GM12878 (cell line): ENCODE measurements at regions not wholly inside any gene's neighbourhood (a gene's known extent, or its start where the extent isn't known, plus 50 kb on each side); places are given as distances from the start of the nearest gene placed in this dataset.

Source experiments
- EP300 ChIP-seq, 2 experiments: fragments of 150-350 bp in 1 of 2; IDR thresholded peaks; 2 replicates each; pipeline ENCODE4 v1.6.1; 2011 to 2012; ENCODE audit warnings: low read depth in 2 of 2, low read length in 2 of 2, borderline replicate concordance in 1 of 2, improper control_type of control experiment in 1 of 2, inconsistent platforms in 1 of 2; ENCODE audit not compliant: control insufficient read depth in 1 of 2
- EZH2 ChIP-seq: IDR thresholded peaks from 2 replicates; pipeline ENCODE4 v1.6.1; 2012; ENCODE audit warnings: low read depth, mild to moderate bottlenecking, control low read depth, inconsistent platforms, low read length, borderline replicate concordance; ENCODE audit not compliant: control insufficient read depth
- GABPA ChIP-seq: IDR thresholded peaks from 2 replicates; pipeline ENCODE4 v1.6.1; 2014; ENCODE audit warnings: antibody characterized with exemption, low read depth, mild to moderate bottlenecking, inconsistent platforms
- HCFC1 ChIP-seq: fragments of 150-350 bp; IDR thresholded peaks from 2 replicates; pipeline ENCODE4 v1.6.1; 2014; ENCODE audit warnings: low read length
- MXI1 ChIP-seq: fragments of 150-350 bp; IDR thresholded peaks from 2 replicates; pipeline ENCODE4 v1.6.1; 2011; ENCODE audit warnings: low read depth, mild to moderate bottlenecking, inconsistent platforms, low read length, improper control_type of control experiment
- POLR2AphosphoS5 ChIP-seq: IDR thresholded peaks from 2 replicates; pipeline ENCODE4 v1.6.1; 2011; ENCODE audit warnings: mild to moderate bottlenecking, low read length, inconsistent platforms
- RAD21 ChIP-seq: IDR thresholded peaks from 2 replicates; pipeline ENCODE4 v1.6.1; 2011; ENCODE audit warnings: mild to moderate bottlenecking, low read depth, low read length, moderate library complexity; ENCODE audit not compliant: insufficient read depth
- STAT1 ChIP-seq: fragments of 450-650 bp; conservative IDR thresholded peaks from 2 replicates; pipeline ENCODE4 v1.6.1; 2014; ENCODE audit warnings: antibody characterized with exemption, mild to moderate bottlenecking
- ZNF207 ChIP-seq: fragments of 450-650 bp; IDR thresholded peaks from 2 replicates; pipeline ENCODE4 v1.6.1; 2014; ENCODE audit warnings: antibody characterized with exemption, mild to moderate bottlenecking, borderline replicate concordance
- ZNF274 ChIP-seq: IDR thresholded peaks from one replicate; pipeline ENCODE4 v1.8.0; 2011; ENCODE audit not compliant: insufficient read length, insufficient read depth
- TF ChIP-seq, protein P1 (sequence below), 3 experiments: IDR thresholded peaks in 2 of 3; conservative IDR thresholded peaks in 1 of 3; 2 replicates each; pipeline ENCODE4 v1.5.1; 2011; ENCODE audit warnings: low read depth in 3 of 3, low read length in 3 of 3, mild to moderate bottlenecking in 3 of 3, control low read depth in 2 of 3, moderate library complexity in 2 of 3, inconsistent platforms in 1 of 3, mixed read lengths in 1 of 3; ENCODE audit not compliant: control insufficient read depth in 2 of 3, insufficient read depth in 1 of 3; ENCODE audit errors: extremely low read depth in 1 of 3

DNA sequence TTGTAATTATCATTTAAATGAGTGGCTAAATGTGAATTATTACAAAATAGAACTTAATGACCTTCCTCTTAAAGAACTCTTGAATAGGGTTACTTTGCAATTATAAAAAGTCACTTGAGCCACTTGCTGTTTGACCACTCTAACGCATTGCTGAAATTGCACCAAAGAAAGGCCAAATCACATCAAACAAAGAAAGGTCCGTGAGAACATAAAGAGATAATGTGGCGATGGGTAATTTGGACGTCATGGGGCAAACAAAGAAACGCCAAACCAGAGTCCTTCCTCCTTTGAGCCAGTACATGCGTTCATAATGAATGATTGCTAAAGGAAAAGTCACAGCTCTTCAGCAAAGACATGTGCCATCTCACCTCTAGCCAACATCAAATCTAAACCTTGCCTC lies 229.8 kb upstream of the STS start:
- TF ChIP-seq EZH2 (no peak), EP300 (IDR thresholded peaks at IDR 0.05; ENCODE audit: borderline replicate concordance in 1 of 2, control insufficient read depth in 1 of 2, low read depth in 2 of 2, low read length in 2 of 2) (no peak), ZNF207 (no peak), ZNF274 (no peak), POLR2AphosphoS5 (no peak), HCFC1 (no peak), RAD21 (no peak), STAT1 (no peak), MXI1 (no peak), GABPA (no peak)
- TF ChIP-seq, protein P1, sequence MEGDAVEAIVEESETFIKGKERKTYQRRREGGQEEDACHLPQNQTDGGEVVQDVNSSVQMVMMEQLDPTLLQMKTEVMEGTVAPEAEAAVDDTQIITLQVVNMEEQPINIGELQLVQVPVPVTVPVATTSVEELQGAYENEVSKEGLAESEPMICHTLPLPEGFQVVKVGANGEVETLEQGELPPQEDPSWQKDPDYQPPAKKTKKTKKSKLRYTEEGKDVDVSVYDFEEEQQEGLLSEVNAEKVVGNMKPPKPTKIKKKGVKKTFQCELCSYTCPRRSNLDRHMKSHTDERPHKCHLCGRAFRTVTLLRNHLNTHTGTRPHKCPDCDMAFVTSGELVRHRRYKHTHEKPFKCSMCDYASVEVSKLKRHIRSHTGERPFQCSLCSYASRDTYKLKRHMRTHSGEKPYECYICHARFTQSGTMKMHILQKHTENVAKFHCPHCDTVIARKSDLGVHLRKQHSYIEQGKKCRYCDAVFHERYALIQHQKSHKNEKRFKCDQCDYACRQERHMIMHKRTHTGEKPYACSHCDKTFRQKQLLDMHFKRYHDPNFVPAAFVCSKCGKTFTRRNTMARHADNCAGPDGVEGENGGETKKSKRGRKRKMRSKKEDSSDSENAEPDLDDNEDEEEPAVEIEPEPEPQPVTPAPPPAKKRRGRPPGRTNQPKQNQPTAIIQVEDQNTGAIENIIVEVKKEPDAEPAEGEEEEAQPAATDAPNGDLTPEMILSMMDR (IDR thresholded peaks at IDR 0.05 in 2 of 3, conservative IDR thresholded peaks at IDR 0.05 in 1 of 3; ENCODE audit: control insufficient read depth in 2 of 3, extremely low read depth in 1 of 3, insufficient read depth in 1 of 3, low read depth in 3 of 3, low read length in 3 of 3), result no peak
